Skin epidermis (tissue), 12 donors: ENCODE measurements at regions not wholly inside any gene's neighbourhood (a gene's known extent, or its start where the extent isn't known, plus 50 kb on each side); places are given as distances from the start of the nearest gene placed in this dataset.
"Not testable (repeated sequence)": the region's sequence is repeated elsewhere in the genome, so short reads cannot be mapped to it uniquely, and the experiment has no call there.

ENCODE experiments used
- H3K27ac ChIP-seq, 21 experiments: fragments of 200-600 bp; sonication (generic) in 11 of 21; one replicate each; pipeline ENCODE4 v1.5.0; 2020; ENCODE audit warnings: mild to moderate bottlenecking in 3 of 21, inconsistent platforms in 2 of 21, moderate library complexity in 2 of 21
- H3K4me3 ChIP-seq, 7 experiments: fragments of 200-600 bp; sonication (generic) in 2 of 7; one replicate each; pipeline ENCODE4 v1.5.0; 2020; ENCODE audit warnings: inconsistent platforms in 2 of 7, mild to moderate bottlenecking in 2 of 7, moderate library complexity in 1 of 7

DNA sequence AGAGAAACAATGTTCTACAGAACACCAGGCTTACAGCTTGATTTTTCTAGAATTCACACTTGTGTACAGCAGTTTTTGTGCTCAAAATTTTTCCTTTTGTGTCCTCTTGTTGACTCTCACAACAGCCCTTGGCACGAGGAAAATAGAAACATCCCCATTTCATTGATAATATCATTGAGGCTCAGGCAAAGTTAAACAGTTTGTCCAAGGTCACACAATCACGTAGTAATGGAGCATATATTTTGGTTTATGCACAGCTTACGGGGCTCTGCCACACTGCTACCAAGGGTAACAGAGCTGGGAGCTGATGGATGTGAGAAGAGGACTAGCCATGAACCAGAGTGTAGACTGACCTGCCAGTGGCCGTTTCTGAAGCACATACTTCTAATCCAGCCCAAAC is 292.0 kb downstream of the FZD1 start:
- no peak overlapping the region for H3K27ac ChIP-seq
- H3K4me3 ChIP-seq, result no peak overlapping the region

- Histone ChIP-seq H3K27ac (peak overlapping the region in 4 of 21 experiments; percentile 1 to 55 (median 38)), H3K4me3 (no peak overlapping the region)
These were observed 292.9 kb downstream of the FZD1 start for GRCh38 chr7:91556956-91557650.

DNA sequence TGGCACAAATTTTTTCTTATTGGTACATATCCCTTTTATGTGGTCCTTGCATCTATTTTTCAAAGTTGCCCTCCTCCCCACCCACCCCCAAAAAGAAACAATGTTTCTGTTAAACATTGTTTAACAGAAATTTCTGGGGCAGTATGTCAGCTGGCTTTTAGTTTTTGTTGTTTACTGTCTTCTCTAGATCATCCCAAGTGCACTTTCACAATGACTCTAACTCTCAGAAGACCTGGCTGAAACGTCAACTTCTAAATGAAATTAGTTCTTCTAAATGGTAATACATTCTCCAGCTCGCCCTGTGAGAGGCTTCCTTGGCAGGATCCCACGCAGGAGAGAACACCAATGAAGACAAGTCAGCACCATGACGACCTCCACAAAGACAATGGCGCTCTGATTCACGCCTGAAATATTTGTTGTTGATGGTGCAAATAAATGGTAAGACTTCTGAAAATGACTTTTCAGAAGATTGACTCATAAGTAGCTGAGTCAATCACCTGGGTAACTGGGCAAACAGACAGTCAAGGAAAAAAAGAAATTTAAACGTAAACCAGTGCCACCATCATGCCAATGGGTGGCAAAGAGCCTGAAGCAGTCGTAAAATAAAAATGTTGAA is 293.7 kb downstream of the FZD1 start:
- Histone ChIP-seq H3K27ac (peak overlapping the region in 5 of 21 experiments; percentile 1 to 55 (median 48)), H3K4me3 (no peak overlapping the region)

DNA sequence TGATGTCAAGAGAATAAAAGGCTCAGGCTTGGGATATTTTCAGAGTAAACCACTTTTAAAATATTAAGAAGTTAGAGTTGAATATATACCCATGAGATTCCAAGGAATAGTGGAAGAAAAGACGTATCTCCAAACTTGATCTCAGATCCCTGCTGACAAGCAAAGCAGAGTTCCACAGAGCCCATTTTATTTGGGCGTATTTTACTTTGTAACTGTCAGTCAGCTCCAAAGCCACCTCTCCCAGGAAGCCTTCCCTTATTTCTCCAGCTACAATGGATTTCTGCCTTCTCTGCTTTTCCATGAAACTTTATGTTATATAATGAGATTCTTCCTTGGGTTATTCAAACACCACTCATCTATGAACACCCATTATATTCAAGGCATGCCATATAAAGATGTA is 295.7 kb downstream of the FZD1 start:
- no peak overlapping the region for H3K4me3 ChIP-seq
- H3K27ac ChIP-seq, result no peak overlapping the region

GRCh38 chr7:91564101-91564500 is 299.9 kb downstream of the FZD1 start:
- H3K4me3 ChIP-seq, result no peak overlapping the region
- no peak overlapping the region for H3K27ac ChIP-seq

GRCh38 chr7:91564541-91564940 is 300.3 kb downstream of the FZD1 start:
- Histone ChIP-seq H3K27ac (no peak overlapping the region), H3K4me3 (no peak overlapping the region)

DNA sequence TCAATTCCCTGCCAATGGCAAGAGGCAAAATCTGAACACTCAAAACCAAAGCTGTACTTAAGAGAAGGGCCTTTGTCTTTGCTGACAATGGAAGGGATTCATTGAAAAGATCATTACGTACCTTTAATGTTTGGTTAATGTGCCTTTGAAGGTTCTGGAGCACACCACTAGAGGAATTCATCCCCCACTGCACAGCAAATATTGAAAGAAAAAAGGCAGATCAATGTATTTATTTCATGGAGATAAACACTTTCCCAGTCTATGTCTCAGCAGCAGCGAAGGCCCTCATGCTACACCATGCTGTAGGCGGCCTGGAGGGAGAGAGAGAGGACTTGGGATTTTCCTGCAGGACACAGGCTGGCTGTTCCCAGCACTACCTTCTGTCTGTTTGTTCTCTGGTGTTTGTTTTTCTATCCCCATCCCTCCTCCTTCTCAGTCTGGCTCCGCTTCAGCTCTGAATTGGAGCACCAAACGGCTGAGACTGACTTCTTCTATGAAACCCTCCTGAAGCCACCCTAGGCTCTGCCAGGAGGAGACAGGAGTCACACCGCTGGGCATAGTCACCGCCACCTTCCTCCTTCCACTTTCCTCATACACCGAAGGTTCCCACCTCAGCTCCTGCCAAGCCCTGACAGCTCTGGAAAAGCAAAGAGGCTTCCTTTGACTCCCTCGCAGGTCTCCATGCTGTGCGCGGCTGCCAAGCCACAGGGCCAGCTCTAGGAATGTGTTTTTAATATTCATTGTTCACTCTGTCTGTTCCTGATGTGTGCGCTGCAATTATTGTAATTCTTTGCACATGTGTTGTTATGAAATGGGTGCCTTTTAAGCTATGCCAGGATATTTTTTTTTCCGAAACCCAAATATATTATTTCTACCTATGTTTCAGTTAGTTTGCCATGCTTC is 301.5 kb downstream of the FZD1 start:
- H3K4me3 ChIP-seq, result no peak overlapping the region
- H3K27ac ChIP-seq, result peak overlapping the region in 13 of 21 experiments; percentile 2 to 66 (median 29)

DNA sequence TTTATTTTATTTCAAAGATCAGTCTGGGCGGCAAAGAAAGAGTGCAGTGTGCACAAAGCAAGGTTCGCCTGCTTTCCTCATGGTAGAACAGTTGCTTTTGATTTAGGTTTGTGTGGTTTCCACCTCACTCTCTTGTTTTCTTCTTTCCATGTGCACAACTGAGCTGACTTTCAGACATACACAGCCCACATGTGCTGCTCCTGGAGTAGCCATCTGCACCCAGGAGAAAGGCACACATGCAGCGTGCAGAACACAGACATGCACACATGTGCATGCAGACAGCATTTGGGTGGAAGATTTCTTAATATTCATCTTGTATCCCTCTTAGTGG is 302.1 kb downstream of the FZD1 start:
- Histone ChIP-seq H3K4me3 (no peak overlapping the region), H3K27ac (peak overlapping the region in 7 of 21 experiments; percentile 1 to 55 (median 29))

GRCh38 chr7:91567081-91568012 is 303.1 kb downstream of the FZD1 start:
- H3K4me3 ChIP-seq, result no peak overlapping the region
- peak overlapping the region in 8 of 21 experiments; percentile 1 to 47 (median 24) for H3K27ac ChIP-seq

DNA sequence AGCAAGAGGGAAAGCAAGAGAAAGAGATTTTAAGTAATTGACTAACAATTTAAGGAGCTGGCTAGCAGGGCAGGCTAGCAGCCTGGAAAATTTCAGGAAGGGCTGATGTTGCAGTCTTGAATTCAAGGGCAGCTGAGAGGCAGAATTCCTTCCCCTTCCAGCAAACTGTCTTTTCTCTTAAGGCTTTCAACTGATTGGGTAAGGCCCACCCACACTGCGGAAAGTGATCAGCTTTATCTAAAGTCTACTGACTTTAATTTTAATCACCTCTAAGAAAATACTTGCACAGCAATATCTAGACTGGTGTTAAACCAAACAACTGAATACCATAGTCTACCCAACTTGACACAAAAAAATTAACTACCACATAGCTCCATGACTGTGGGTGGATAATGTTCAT is 303.9 kb downstream of the FZD1 start:
- Histone ChIP-seq H3K4me3 (no peak overlapping the region), H3K27ac (peak overlapping the region in 1 of 21 experiments; percentile 12)

- no peak overlapping the region for H3K4me3 ChIP-seq
- H3K27ac ChIP-seq, result no peak overlapping the region
These were observed 305.7 kb downstream of the FZD1 start for GRCh38 chr7:91569728-91570457.

- Histone ChIP-seq H3K27ac (no peak overlapping the region), H3K4me3 (no peak overlapping the region)
These were observed 306.3 kb downstream of the FZD1 start for GRCh38 chr7:91570560-91570959.

DNA sequence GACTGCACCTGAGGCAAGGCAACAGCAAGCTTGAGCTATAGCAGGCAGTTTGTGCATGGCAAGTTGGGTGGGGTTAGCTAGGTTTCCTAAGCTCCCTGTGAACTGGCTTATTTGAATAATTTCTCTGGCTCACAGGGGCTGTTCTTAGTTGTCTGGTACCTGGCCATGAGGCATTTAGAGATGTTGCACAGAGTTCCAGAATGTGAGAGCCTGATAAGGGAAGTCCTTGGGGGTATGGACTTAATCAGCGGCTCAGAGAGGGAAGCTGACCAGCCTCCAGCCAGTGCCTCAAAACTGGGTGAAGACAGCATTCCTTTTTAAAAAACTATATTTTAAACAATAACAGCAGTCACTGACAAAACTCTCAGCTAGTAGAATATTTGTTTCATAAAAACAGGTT is 307.4 kb downstream of the FZD1 start:
- H3K4me3 ChIP-seq, result no peak overlapping the region

DNA sequence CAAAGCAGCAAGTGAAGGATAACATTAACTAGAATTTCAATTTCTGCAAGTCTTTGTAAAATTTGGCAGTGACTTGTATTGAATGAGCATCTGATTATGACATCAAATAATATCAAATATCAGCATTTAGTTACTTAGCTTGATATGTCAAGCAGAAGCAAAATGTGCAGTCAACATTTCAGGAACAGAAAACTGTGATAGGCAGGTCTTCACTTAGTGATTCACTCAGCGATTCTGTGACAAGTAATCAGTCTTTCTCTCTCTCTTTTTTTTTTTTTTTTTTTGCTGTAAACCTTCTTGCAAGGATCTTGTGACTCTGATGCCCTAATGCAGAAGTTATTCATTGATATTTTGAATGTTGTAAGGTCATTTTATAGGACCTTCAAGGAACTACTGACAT is 307.1 kb downstream of the MTERF1 start:
- H3K4me3 ChIP-seq, result no peak overlapping the region
- no peak overlapping the region for H3K27ac ChIP-seq

More for the DNA sequence above, 307.4 kb downstream of the FZD1 start:
- no peak overlapping the region for H3K27ac ChIP-seq

DNA sequence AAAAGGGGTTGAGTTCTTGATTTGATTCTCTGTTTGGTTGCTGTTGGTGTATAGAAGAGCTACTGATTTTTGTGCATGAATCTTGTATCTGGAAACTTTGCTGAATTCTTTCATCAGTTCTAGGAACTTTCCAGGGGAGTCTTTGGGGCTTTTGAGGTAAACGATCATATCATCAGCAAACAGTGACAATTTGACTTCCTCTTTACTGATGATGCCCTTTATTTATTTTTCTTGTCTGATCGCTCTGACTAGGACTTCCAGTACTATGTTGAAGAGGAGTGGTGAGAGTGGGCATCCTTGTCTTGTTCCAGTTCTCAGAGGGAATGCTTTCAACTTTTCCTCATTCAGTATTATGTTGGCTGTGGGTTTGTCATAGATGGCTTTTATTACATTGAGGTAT is 304.0 kb downstream of the MTERF1 start:
- not testable (repeated sequence) for H3K27ac ChIP-seq, H3K4me3 ChIP-seq

- no peak overlapping the region for H3K27ac ChIP-seq
- no peak overlapping the region for H3K4me3 ChIP-seq
These were observed 300.7 kb downstream of the MTERF1 start for GRCh38 chr7:91579837-91580236.

DNA sequence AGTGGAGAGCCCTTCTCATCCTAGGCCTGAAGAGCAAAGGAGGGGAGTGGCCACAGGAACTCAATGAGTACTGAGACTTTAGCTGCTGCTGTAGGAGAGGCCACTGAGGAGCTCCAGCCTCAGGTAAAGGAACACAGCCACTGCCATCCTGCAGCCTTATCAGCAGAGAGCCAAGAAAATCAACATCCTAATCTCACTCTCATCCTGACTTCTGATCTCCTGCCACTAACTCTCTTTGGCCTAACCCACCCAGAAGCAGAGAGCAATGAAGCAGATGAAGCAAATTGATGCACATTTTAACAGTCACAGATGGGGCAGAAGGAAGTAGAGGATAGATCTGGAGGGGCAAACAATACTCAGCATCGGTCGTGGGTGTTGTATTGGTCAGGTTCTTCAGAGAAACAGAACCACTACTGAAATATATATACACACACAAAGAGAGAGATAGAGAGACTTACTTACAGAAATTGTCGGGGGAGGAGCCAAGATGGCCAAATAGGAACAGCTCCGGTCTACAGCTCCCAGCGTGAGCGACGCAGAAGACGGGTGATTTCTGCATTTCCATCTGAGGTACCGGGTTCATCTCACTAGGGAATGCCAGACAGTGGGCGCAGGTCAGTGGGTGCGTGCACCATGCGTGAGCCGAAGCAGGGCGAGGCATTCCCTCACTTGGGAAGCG is 297.6 kb downstream of the MTERF1 start:
- H3K4me3 ChIP-seq, result no peak overlapping the region
- H3K27ac ChIP-seq, result no peak overlapping the region

DNA sequence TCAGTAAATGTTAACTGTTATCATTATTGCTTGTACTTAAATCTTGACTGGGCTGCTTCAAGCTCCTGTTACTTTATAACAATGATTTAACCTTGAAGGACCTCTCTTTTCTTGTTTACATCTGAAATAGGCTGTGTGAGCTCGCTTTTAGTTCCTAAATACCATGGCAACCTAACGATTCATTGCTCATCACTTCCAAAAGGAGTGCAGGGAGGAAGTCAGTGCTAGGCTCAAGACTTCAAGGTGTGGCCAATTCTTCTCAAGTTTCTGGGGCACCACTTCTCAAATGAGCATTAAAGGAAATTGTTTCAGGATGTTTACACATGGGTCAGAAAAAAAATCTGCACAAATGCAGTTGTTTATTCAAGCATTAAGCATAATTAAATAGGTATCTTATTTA is 284.2 kb downstream of the MTERF1 start:
- no peak overlapping the region for H3K4me3 ChIP-seq

More for the DNA sequence above, 284.2 kb downstream of the MTERF1 start:
- H3K27ac ChIP-seq, result no peak overlapping the region
